HCT116 (cell line): ENCODE measurements at regions not wholly inside any gene's neighbourhood (a gene's known extent, or its start where the extent isn't known, plus 50 kb on each side); places are given as distances from the start of the nearest gene placed in this dataset.

ENCODE experiments used
- ATAC-seq: fragments of 200-7000 bp; cut with Tn5 transposase; 2 replicates; pipeline ENCODE4 v1.9.1; 2020; ENCODE audit warnings: mild to moderate bottlenecking, moderate library complexity
- BruUV-seq: library from RNA; stranded (reverse); fragments of 400-500 nt; replicated peaks from 2 replicates; lab custom pipeline; 2021; lab: Mats Ljungman, UMichigan
- CTCF ChIA-PET: fragments of 300-600 bp; sonication (Branson Sonifier 250); formaldehyde crosslinking; loops from one replicate; lab custom pipeline; 2021; ENCODE audit warnings: antibody characterized with exemption; lab: Charles Lee
- POLR2A ChIA-PET: fragments of 300-600, 350-600 bp; sonication (Branson Sonifier 250); formaldehyde crosslinking; loops from one replicate; lab custom pipeline; 2021; ENCODE audit warnings: antibody characterized with exemption; lab: Charles Lee
- RAD21 ChIA-PET, 2 experiments: fragments of 300-600 bp; sonication (Branson Sonifier 250); formaldehyde crosslinking; loops; one replicate each; lab custom pipeline; 2023; ENCODE audit warnings: low total read pairs in 2 of 2; ENCODE audit not compliant: uncharacterized antibody in 2 of 2, unreplicated experiment in 2 of 2, low non-redundant PET in 1 of 2; lab: Charles Lee
- DNase-seq: peaks from one replicate; pipeline ENCODE4 v3.0.0-alpha.2; 2010; ENCODE audit warnings: low read depth, low spot score
- H2AFZ ChIP-seq: fragments of 200-600 bp; shearing (Covaris generic), sonication (generic); 2 replicates; pipeline ENCODE4 v1.6.1; 2017; ENCODE audit warnings: low read depth, mixed run types, mixed read lengths, antibody characterized with exemption, low read length; ENCODE audit not compliant: poor library complexity, severe bottlenecking
- H3K27ac ChIP-seq: 2 replicates; pipeline ENCODE4 v1.5.1; 2012; ENCODE audit warnings: low read depth, low read length
- H3K27me3 ChIP-seq: fragments of 200-600 bp; sonication (generic); 2 replicates; pipeline ENCODE4 v1.6.1; 2016; ENCODE audit warnings: mixed run types, low read length, mixed read lengths; ENCODE audit not compliant: insufficient read depth
- H3K36me3 ChIP-seq, 2 experiments: fragments of 200-500 bp in 1 of 2; fragments of 200-600 bp in 1 of 2; sonication (Bioruptor generic) in 1 of 2; sonication (generic) in 1 of 2; 2 replicates each; pipeline versions ENCODE4 v1.5.1 to v1.6.1; 2014 to 2016; ENCODE audit warnings: low read length in 2 of 2, inconsistent platforms in 1 of 2, mixed read lengths in 1 of 2, mixed run types in 1 of 2; ENCODE audit not compliant: insufficient read depth in 2 of 2, control insufficient read depth in 1 of 2
- H3K4me1 ChIP-seq, 2 experiments: fragments of 200-600 bp in 1 of 2; sonication (generic) in 1 of 2; 2 replicates each; pipeline versions ENCODE4 v1.5.1 to v1.6.1; 2012 to 2017; ENCODE audit warnings: low read length in 2 of 2, inconsistent platforms in 1 of 2, mild to moderate bottlenecking in 1 of 2, mixed read lengths in 1 of 2, mixed run types in 1 of 2, moderate library complexity in 1 of 2; ENCODE audit not compliant: insufficient read depth in 2 of 2, control insufficient read depth in 1 of 2
- H3K4me2 ChIP-seq: fragments of 200-600 bp; sonication (generic); 2 replicates; pipeline ENCODE4 v1.6.1; 2017; ENCODE audit warnings: mixed run types, low read length, mixed read lengths
- H3K4me3 ChIP-seq, 2 experiments: fragments of 200-600 bp in 1 of 2; sonication (generic) in 1 of 2; replicated peaks in 1 of 2; 2 replicates each; pipeline ENCODE4 v1.5.1; 2011 to 2016; ENCODE audit warnings: low read length in 2 of 2, control low read depth in 1 of 2, low read depth in 1 of 2, mild to moderate bottlenecking in 1 of 2, mixed read lengths in 1 of 2, mixed run types in 1 of 2
- H3K79me2 ChIP-seq: fragments of 200-600 bp; sonication (generic); 2 replicates; pipeline ENCODE4 v1.6.1; 2017; ENCODE audit warnings: mild to moderate bottlenecking, mixed run types, low read length, moderate library complexity, mixed read lengths; ENCODE audit not compliant: insufficient read depth
- H3K9ac ChIP-seq: fragments of 200-600 bp; sonication (generic); 2 replicates; pipeline ENCODE4 v1.6.1; 2016; ENCODE audit warnings: low read length, mixed read lengths
- H3K9me2 ChIP-seq: fragments of 200-600 bp; sonication (generic), shearing (Covaris generic); 2 replicates; pipeline ENCODE4 v1.6.1; 2017; ENCODE audit warnings: mixed run types, mild to moderate bottlenecking, moderate library complexity; ENCODE audit not compliant: insufficient read depth
- H3K9me3 ChIP-seq, 2 experiments: fragments of 200-500 bp in 1 of 2; fragments of 200-600 bp in 1 of 2; sonication (Bioruptor generic) in 1 of 2; sonication (generic) in 1 of 2; 2 replicates each; pipeline ENCODE4 v1.6.1; 2014 to 2017; ENCODE audit warnings: low read length in 2 of 2, mixed read lengths in 2 of 2, inconsistent platforms in 1 of 2, low read depth in 1 of 2, mild to moderate bottlenecking in 1 of 2, mixed run types in 1 of 2, moderate library complexity in 1 of 2; ENCODE audit not compliant: control insufficient read depth in 1 of 2, insufficient read depth in 1 of 2
- H4K20me1 ChIP-seq: fragments of 200-600 bp; sonication (generic), shearing (Covaris generic); 2 replicates; pipeline ENCODE4 v1.6.1; 2017; ENCODE audit warnings: mixed run types, mild to moderate bottlenecking, moderate library complexity; ENCODE audit not compliant: insufficient read depth
- CBX3 ChIP-seq: IDR thresholded peaks from 2 replicates; pipeline ENCODE4 v1.6.1; 2012; ENCODE audit warnings: low read depth
- CEBPB ChIP-seq: IDR thresholded peaks from 2 replicates; pipeline ENCODE4 v1.6.1; 2012; ENCODE audit warnings: low read depth
- CTCF ChIP-seq, 3 experiments: fragments of 200-600 bp in 1 of 3; sonication (generic) in 1 of 3; IDR thresholded peaks in 2 of 3; conservative IDR thresholded peaks in 1 of 3; 2 replicates each; pipeline ENCODE4 v1.5.1; 2012 to 2017; ENCODE audit warnings: low read depth in 2 of 3, low read length in 2 of 3, antibody characterized with exemption in 1 of 3, borderline replicate concordance in 1 of 3, control low read depth in 1 of 3, mild to moderate bottlenecking in 1 of 3, mixed read lengths in 1 of 3, mixed run types in 1 of 3, moderate library complexity in 1 of 3; ENCODE audit not compliant: insufficient read depth in 1 of 3
- EGR1 ChIP-seq: IDR thresholded peaks from 2 replicates; pipeline ENCODE4 v1.6.1; 2012; ENCODE audit warnings: low read depth
- ELF1 ChIP-seq: IDR thresholded peaks from 2 replicates; pipeline ENCODE4 v1.6.1; 2012; ENCODE audit warnings: low read depth, borderline replicate concordance
- EZH2 ChIP-seq: fragments of 200-600 bp; sonication (generic); IDR thresholded peaks from 2 replicates; pipeline ENCODE4 v1.6.1; 2017; ENCODE audit warnings: antibody characterized with exemption, mixed run types
- JUND ChIP-seq: IDR thresholded peaks from 2 replicates; pipeline ENCODE4 v1.6.1; 2012
- MAX ChIP-seq: IDR thresholded peaks from 2 replicates; pipeline ENCODE4 v1.6.1; 2012
- POLR2AphosphoS5 ChIP-seq: IDR thresholded peaks from 2 replicates; pipeline ENCODE4 v1.6.1; 2011; ENCODE audit warnings: mild to moderate bottlenecking, low read depth, low read length, moderate library complexity
- SRF ChIP-seq: IDR thresholded peaks from 2 replicates; pipeline ENCODE4 v1.6.1; 2012; ENCODE audit warnings: low read depth
- YY1 ChIP-seq: IDR thresholded peaks from 2 replicates; pipeline ENCODE4 v1.6.1; 2011; ENCODE audit warnings: low read length, low read depth, moderate library complexity, mild to moderate bottlenecking; ENCODE audit not compliant: insufficient replicate concordance; ENCODE audit errors: extremely low read depth
- intact Hi-C: fragments of 100-400 bp; cut with micrococcal nuclease; formaldehyde crosslinking; loops from 2 replicates; pipeline ENCODE4 v1.10.0; 2022

GRCh38 chr9:115601434-115601833, 483.5 kb upstream of the TNC start:
- Histone ChIP-seq H3K4me2 (no peak overlapping the region), H3K27ac (no peak overlapping the region), H3K9me2 (no peaks in the 10 kb centered on the region), H2AFZ (no peak overlapping the region), H3K9ac (no peak overlapping the region), H3K9me3 (no peaks in the 10 kb centered on the region), H3K36me3 (no peaks in the 10 kb centered on the region), H4K20me1 (no peaks in the 10 kb centered on the region), H3K4me3 (no peak overlapping the region)
- POLR2A ChIA-PET: no interaction called here
- DNase-seq: no peak
- no peak for ATAC-seq
- TF ChIP-seq CBX3: no peak
- no peak for TF ChIP-seq EGR1
- no peak for TF ChIP-seq EZH2
- no peak for TF ChIP-seq JUND
- TF ChIP-seq YY1: no peak
- no peak for TF ChIP-seq MAX
- no peak for TF ChIP-seq POLR2AphosphoS5
- TF ChIP-seq ELF1: no peak
- TF ChIP-seq CEBPB: no peak
- TF ChIP-seq CTCF (IDR thresholded peaks at IDR 0.05 in 2 of 3, conservative IDR thresholded peaks at IDR 0.05 in 1 of 3; ENCODE audit: borderline replicate concordance in 1 of 3, insufficient read depth in 1 of 3, low read depth in 2 of 3, low read length in 2 of 3): no peak
- no peak for TF ChIP-seq SRF
- TF ChIP-seq, all 23 proteins: peak for 0
- intact Hi-C loops: no loop called here
- RAD21 ChIA-PET: no interaction called here
- Histone ChIP-seq H3K27me3 (peaks cover 58% of the 10 kb centered on the region), H3K4me1 (no peaks in the 10 kb centered on the region), H3K79me2 (no peaks in the 10 kb centered on the region)
- CTCF ChIA-PET: no interaction called here
- no TSS peak for BruUV-seq
